GM12878 (cell line): ENCODE measurements at regions not wholly inside any gene's neighbourhood (a gene's known extent, or its start where the extent isn't known, plus 50 kb on each side); places are given as distances from the start of the nearest gene placed in this dataset.

Experiments used
- ATAC-seq: fragments of 200-7000 bp; cut with Tn5 transposase; 3 replicates; pipeline ENCODE4 v1.9.1; 2020; ENCODE audit warnings: mild to moderate bottlenecking, moderate library complexity
- BruUV-seq: library from RNA; stranded (reverse); fragments of 400-500 nt; replicated peaks from 2 replicates; lab custom pipeline; 2021; lab: Mats Ljungman, UMichigan
- CTCF ChIA-PET: fragments of 300-600 bp; sonication (Branson Sonifier 250); formaldehyde crosslinking; extraction: SDS; loops from one replicate; lab custom pipeline; 2021; ENCODE audit warnings: inconsistent platforms; lab: Yijun Ruan, JAX
- POLR2A ChIA-PET: fragments of 350-600 bp; formaldehyde crosslinking; extraction: SDS; loops from one replicate; lab custom pipeline; 2021; ENCODE audit warnings: inconsistent platforms; lab: Charles Lee
- RAD21 ChIA-PET: fragments of 300-600 bp; sonication (Branson Sonifier 250); formaldehyde crosslinking; loops from one replicate; lab custom pipeline; 2023; ENCODE audit warnings: antibody characterized with exemption; ENCODE audit not compliant: unreplicated experiment; lab: Charles Lee
- SMC1A ChIA-PET: fragments of 300-600 bp; sonication (Branson Sonifier 250); formaldehyde crosslinking; loops from one replicate; lab custom pipeline; 2023; ENCODE audit not compliant: unreplicated experiment, uncharacterized antibody; lab: Charles Lee
- DNase-seq: peaks from one replicate; pipeline ENCODE4 v3.0.0-alpha.2; 2011; ENCODE audit warnings: low read depth, low spot score
- FAIRE-seq: peaks from 3 replicates; lab custom pipeline; 2011; peaks lifted over from hg19 to GRCh38; lab: Jason Lieb, UNC
- H2AFZ ChIP-seq: 2 replicates; pipeline ENCODE4 v1.6.0; 2011; ENCODE audit warnings: low read depth, low read length, control low read depth; ENCODE audit not compliant: control insufficient read depth
- H3K27ac ChIP-seq: 2 replicates; pipeline ENCODE4 v1.5.1; 2011; ENCODE audit warnings: control low read depth; ENCODE audit not compliant: control insufficient read depth, insufficient read depth
- H3K27me3 ChIP-seq, 2 experiments: replicated peaks in 1 of 2; 2 replicates each; pipeline versions ENCODE4 v1.6.0 to v1.6.1; 2011; ENCODE audit warnings: low read length in 1 of 2; ENCODE audit not compliant: control insufficient read depth in 2 of 2, insufficient read depth in 2 of 2
- H3K36me3 ChIP-seq, 2 experiments: 2 replicates each; pipeline ENCODE4 v1.5.1; 2011; ENCODE audit warnings: low read length in 1 of 2; ENCODE audit not compliant: control insufficient read depth in 2 of 2, insufficient read depth in 2 of 2
- H3K4me1 ChIP-seq: 2 replicates; pipeline ENCODE4 v1.6.1; 2011; ENCODE audit warnings: mild to moderate bottlenecking, low read length, moderate library complexity, mixed read lengths; ENCODE audit not compliant: control insufficient read depth, insufficient read depth
- H3K4me2 ChIP-seq: 2 replicates; pipeline ENCODE4 v1.6.0; 2011; ENCODE audit warnings: control low read depth; ENCODE audit not compliant: control insufficient read depth, insufficient read depth
- H3K4me3 ChIP-seq: fragments of 200-600 bp; sonication (generic); 2 replicates; pipeline ENCODE4 v1.5.1; 2016
- H3K79me2 ChIP-seq: 2 replicates; pipeline ENCODE4 v1.6.0; 2011; ENCODE audit warnings: low read length; ENCODE audit not compliant: control insufficient read depth, insufficient read depth
- H3K9ac ChIP-seq: 2 replicates; pipeline ENCODE4 v1.8.0; 2011; ENCODE audit warnings: low read length, control low read depth, mixed read lengths; ENCODE audit not compliant: control insufficient read depth, insufficient read depth
- H3K9me3 ChIP-seq: replicated peaks from 3 replicates; pipeline ENCODE4 v1.5.1; 2011; ENCODE audit warnings: mild to moderate bottlenecking, low read length; ENCODE audit not compliant: control insufficient read depth, insufficient read depth
- H4K20me1 ChIP-seq: 2 replicates; pipeline ENCODE4 v1.6.0; 2011; ENCODE audit not compliant: control insufficient read depth, insufficient read depth
- CBFB ChIP-seq: IDR thresholded peaks from 2 replicates; pipeline ENCODE4 v1.6.1; 2016; ENCODE audit warnings: antibody characterized with exemption, low read depth
- CHD1 ChIP-seq: IDR thresholded peaks from 2 replicates; pipeline ENCODE4 v1.6.1; 2012; ENCODE audit warnings: low read depth, low read length, improper control_type of control experiment
- CTCF ChIP-seq, 3 experiments: IDR thresholded peaks in 2 of 3; conservative IDR thresholded peaks in 1 of 3; 2 replicates each; pipeline ENCODE4 v1.5.1; 2011; ENCODE audit warnings: low read depth in 3 of 3, low read length in 3 of 3, mild to moderate bottlenecking in 3 of 3, control low read depth in 2 of 3, moderate library complexity in 2 of 3, inconsistent platforms in 1 of 3, mixed read lengths in 1 of 3; ENCODE audit not compliant: control insufficient read depth in 2 of 3, insufficient read depth in 1 of 3; ENCODE audit errors: extremely low read depth in 1 of 3
- KLF5 ChIP-seq: fragments of 450-650 bp; IDR thresholded peaks from 2 replicates; pipeline ENCODE4 v1.6.1; 2014; ENCODE audit warnings: mild to moderate bottlenecking; ENCODE audit not compliant: partially characterized antibody
- MAX ChIP-seq: IDR thresholded peaks from 2 replicates; pipeline ENCODE4 v1.6.1; 2012; ENCODE audit warnings: low read depth, low read length, improper control_type of control experiment
- SIN3A ChIP-seq: IDR thresholded peaks from 2 replicates; pipeline ENCODE4 v1.6.1; 2012; ENCODE audit warnings: low read depth, low read length, improper control_type of control experiment
- ZNF687 ChIP-seq: fragments of 450-650 bp; IDR thresholded peaks from 2 replicates; pipeline ENCODE4 v1.6.1; 2017; ENCODE audit warnings: mild to moderate bottlenecking, moderate library complexity
- WGBS: methylation state at CpG from one replicate; pipeline ENCODE4 v1.1.6; 2016; ENCODE audit warnings: low lambda C conversion rate; ENCODE audit not compliant: insufficient replicate concordance, insufficient coverage; ENCODE audit errors: missing lambda C conversion rate; 5-methylcytosine and 5-hydroxymethylcytosine counted together
- in situ Hi-C: fragments of 300-500 bp; cut with MboI; formaldehyde crosslinking; loops from 9 replicates; pipeline ENCODE4 v1.14.3; 2018; ENCODE audit warnings: mixed read lengths
- intact Hi-C: fragments of 100-400 bp; cut with micrococcal nuclease; formaldehyde crosslinking; loops from one replicate; pipeline ENCODE4 v1.14.2; 2022; ENCODE audit not compliant: unreplicated experiment
- TF ChIP-seq, protein P1 (sequence below): IDR thresholded peaks from 2 replicates; pipeline ENCODE4 v1.6.1; 2011; ENCODE audit warnings: borderline replicate concordance, low read depth, mild to moderate bottlenecking, moderate library complexity, mixed read lengths, low read length; ENCODE audit not compliant: insufficient read depth; ENCODE audit errors: extremely low read length
- TF ChIP-seq, protein P2 (sequence below): IDR thresholded peaks from 2 replicates; pipeline ENCODE4 v1.6.1; 2011; ENCODE audit warnings: mild to moderate bottlenecking, low read depth, low read length, moderate library complexity; ENCODE audit not compliant: insufficient replicate concordance
- TF ChIP-seq, protein P3 (sequence below): fragments of 450-650 bp; formaldehyde crosslinking; IDR thresholded peaks from 2 replicates; pipeline ENCODE4 v1.4.0; 2022; ENCODE audit warnings: mild to moderate bottlenecking, moderate library complexity

DNA sequence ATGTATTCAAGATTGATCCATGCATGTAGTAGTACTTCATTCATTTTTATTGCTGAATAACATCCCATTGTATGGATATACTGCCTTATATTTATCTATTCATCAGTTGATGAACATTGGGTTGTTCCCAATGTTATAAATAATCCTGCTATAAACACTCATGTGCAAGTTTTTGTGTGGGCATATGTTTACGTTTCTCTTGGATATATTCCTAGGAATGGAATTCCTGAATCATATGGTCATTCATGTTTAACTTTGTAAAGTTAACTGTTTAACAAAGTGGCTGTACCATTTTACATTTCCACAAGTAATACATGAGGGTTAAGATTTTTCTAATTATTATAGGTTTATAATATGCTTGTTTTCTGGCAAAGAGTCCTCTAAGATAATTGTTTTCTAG lies 1568.2 kb upstream of the SEL1L start:
- H3K9ac ChIP-seq, result no peak overlapping the region
- no peaks in the 10 kb centered on the region for H3K36me3 ChIP-seq
- 81% methylated on average over 1 of the region's 1 CpG for whole genome bisulfite sequencing
- BruUV-seq, result no TSS peak
- H3K27ac ChIP-seq, result no peak overlapping the region
- ChIA-PET SMC1A (no interaction called here), CTCF (no interaction called here), RAD21 (no interaction called here), POLR2A (no interaction called here)
- H3K4me3 ChIP-seq, result no peak overlapping the region
- H2AFZ ChIP-seq, result no peak overlapping the region
- in situ Hi-C loops (no loop called here), intact Hi-C loops (no loop called here)
- H3K9me3 ChIP-seq, result no peaks in the 10 kb centered on the region; the same call in 2 of the 3 replicates
- no peaks in the 10 kb centered on the region for H3K4me1 ChIP-seq
- no peaks in the 10 kb centered on the region for H3K79me2 ChIP-seq
- no peak for FAIRE-seq
- no peaks in the 10 kb centered on the region for H4K20me1 ChIP-seq
- no peak for ATAC-seq
- no peak for DNase-seq
- no peak overlapping the region for H3K4me2 ChIP-seq
- no peaks in the 10 kb centered on the region for H3K27me3 ChIP-seq
- TF ChIP-seq, protein P1, sequence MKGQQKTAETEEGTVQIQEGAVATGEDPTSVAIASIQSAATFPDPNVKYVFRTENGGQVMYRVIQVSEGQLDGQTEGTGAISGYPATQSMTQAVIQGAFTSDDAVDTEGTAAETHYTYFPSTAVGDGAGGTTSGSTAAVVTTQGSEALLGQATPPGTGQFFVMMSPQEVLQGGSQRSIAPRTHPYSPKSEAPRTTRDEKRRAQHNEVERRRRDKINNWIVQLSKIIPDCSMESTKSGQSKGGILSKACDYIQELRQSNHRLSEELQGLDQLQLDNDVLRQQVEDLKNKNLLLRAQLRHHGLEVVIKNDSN, result no peak
- TF ChIP-seq, protein P2, sequence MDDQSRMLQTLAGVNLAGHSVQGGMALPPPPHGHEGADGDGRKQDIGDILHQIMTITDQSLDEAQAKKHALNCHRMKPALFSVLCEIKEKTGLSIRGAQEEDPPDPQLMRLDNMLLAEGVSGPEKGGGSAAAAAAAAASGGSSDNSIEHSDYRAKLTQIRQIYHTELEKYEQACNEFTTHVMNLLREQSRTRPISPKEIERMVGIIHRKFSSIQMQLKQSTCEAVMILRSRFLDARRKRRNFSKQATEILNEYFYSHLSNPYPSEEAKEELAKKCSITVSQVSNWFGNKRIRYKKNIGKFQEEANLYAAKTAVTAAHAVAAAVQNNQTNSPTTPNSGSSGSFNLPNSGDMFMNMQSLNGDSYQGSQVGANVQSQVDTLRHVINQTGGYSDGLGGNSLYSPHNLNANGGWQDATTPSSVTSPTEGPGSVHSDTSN, result no peak
- TF ChIP-seq KLF5 (no peak), SIN3A (no peak), MAX (no peak), CHD1 (no peak), CTCF (IDR thresholded peaks at IDR 0.05 in 2 of 3, conservative IDR thresholded peaks at IDR 0.05 in 1 of 3; ENCODE audit: control insufficient read depth in 2 of 3, extremely low read depth in 1 of 3, insufficient read depth in 1 of 3, low read depth in 3 of 3, low read length in 3 of 3) (no peak), CBFB (no peak), ZNF687 (no peak)
- TF ChIP-seq, protein P3, sequence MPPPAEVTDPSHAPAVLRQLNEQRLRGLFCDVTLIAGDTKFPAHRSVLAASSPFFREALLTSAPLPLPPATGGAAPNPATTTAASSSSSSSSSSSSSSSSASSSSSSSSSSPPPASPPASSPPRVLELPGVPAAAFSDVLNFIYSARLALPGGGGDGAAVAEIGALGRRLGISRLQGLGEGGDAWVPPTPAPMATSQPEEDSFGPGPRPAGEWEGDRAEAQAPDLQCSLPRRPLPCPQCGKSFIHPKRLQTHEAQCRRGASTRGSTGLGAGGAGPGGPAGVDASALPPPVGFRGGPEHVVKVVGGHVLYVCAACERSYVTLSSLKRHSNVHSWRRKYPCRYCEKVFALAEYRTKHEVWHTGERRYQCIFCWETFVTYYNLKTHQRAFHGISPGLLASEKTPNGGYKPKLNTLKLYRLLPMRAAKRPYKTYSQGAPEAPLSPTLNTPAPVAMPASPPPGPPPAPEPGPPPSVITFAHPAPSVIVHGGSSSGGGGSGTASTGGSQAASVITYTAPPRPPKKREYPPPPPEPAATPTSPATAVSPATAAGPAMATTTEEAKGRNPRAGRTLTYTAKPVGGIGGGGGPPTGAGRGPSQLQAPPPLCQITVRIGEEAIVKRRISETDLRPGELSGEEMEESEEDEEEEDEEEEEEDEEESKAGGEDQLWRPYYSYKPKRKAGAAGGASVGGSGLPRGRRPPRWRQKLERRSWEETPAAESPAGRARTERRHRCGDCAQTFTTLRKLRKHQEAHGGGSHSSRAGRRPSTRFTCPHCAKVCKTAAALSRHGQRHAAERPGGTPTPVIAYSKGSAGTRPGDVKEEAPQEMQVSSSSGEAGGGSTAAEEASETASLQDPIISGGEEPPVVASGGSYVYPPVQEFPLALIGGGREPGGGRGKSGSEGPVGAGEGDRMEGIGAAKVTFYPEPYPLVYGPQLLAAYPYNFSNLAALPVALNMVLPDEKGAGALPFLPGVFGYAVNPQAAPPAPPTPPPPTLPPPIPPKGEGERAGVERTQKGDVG (CRISPR knock-in tag), result no peak
